ENCODE measurements at regions not wholly inside any gene's neighbourhood (a gene's known extent, or its start where the extent isn't known, plus 50 kb on each side); places are given as distances from the start of the nearest gene placed in this dataset.

DNA sequence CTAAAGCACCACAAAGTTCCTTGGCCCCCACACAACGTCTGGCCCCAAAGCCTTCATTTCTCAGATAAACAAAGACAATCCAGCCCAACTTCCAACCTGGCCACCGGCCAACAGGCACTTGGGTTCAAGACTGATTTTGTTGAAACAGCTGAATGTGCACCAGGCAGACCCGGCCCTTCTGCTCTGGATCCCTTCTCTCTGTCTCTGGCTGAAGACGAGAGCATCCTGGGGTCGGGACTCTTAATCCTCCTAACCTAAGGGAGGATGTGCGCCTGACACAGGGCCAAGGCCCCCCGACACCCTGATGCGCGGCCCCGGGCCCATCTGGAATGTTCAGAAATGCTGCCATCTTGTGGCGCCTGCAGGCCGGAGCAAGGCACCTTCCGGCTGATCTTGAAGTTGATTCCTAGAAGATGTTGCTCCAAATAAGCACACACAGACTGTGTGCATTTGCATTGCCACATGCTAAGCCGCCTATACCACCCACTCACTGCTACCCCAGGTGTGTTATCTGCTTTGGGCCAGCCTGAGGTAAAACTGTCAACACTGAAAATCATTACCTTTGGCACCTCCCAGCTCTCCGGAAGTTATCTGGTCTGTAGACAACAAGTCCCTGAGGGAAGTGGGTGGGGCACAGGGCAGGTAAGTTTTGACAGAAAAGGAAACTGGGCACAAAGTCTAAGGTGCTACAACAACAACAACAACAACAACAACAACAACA, 98.4 kb upstream of the HABP2 start:
- DNase-seq (ENCODE audit: low read depth in 2 of 3, low spot score in 2 of 3) = peak in 2 of 3 donors; percentile 38 to 62

DNA sequence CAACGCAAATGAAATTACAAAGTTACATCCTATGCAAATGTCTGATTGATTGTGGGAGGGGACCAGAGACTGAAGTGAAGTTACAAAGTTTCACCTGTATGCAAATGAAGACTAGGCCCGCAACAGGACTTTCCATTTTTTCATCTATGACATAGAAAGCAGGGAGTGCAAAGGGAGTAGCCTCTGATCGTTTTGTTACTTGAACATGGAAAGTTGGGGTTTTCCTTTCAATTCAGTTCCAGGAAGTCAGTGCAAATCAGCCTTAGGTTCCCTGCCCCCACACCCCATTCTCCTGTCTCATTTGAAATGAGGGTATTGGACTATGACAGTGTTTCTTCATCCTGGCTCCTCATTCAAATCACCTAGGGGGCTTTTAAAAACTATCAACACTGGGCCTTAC, 96.9 kb upstream of the HABP2 start:
- DNase-seq (ENCODE audit: low read depth in 2 of 3, low spot score in 2 of 3) = no peak

DNA sequence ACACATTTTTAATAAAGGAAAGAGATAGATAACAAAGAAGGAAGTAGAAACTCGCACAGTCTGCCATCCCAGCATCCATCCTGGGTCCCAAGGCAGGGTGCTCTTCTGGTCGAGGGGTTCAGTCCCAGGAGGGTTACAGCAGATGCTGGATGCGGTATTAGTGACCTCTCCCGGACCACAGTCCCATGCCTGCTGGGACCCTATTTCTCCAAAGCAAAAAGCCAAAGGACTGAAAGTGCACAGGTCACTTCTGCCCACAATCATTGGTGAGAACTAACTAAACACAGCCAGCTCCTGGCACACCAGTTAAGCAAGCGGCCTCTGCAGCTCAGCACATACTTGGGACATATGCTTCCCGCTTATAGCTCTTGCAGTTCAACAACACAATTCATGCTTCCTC, 96.1 kb upstream of the HABP2 start:
- no peak for DNase-seq (ENCODE audit: low read depth in 2 of 3, low spot score in 2 of 3)

DNA sequence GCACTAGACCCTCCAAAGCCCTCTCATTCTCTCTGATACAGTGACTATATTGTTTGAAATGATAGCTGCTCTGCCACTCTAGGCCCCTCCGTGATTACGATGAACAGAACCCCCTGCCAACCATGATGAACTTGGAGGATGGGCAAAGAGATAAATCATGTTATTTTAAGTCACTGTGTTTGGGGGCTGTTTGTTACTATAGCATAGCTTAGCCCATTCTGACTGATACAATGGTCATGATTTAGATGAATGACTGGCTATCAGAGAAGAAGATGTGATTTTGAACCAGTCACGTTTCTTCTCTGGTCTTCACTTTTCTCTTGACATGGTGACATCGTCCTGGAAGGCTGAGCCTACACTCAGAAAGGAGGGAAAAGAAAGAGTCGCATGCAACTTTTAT, 95.4 kb upstream of the HABP2 start:
- DNase-seq (ENCODE audit: low read depth in 2 of 3, low spot score in 2 of 3) = no peak

DNA sequence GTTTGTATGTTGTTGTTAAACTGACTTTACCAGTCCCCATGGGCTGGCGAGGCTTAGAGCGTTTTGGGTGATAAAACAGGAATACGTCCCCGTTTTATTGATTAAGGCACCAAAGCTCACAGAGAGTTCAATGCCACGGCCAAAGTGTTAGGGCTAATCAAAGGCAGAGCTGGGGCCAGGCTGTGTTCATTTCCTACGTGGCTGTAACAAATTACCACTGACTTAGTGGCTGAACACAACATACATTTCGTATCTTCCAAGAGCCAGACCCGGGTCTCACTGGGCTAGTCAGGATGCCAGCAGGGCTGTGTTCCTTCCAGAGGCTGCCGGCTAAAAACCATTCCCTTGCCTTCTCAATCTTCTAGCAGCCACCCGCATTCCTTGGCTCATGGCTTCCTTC, 94.4 kb upstream of the HABP2 start:
- no peak for DNase-seq (ENCODE audit: low read depth in 2 of 3, low spot score in 2 of 3)

DNA sequence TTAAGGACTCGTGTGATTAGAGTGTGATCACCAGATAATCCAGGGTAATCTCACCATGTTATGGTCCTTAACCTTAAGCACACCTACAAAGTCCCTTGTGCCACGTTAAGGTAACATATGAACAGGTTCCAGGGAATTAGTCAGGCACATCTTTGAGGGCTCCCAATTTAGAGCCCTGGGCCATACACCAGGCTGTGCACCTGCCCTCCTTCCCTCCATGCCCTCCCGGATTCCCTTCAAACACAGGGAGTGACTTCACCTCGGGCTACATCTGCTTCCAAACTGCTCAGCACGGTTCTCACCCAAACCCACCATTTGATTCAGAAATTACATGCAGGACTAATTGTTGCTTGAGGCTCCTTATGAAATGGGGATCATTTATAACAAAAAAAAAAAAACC, 93.9 kb upstream of the HABP2 start:
- DNase-seq (ENCODE audit: low read depth in 2 of 3, low spot score in 2 of 3) = no peak

DNA sequence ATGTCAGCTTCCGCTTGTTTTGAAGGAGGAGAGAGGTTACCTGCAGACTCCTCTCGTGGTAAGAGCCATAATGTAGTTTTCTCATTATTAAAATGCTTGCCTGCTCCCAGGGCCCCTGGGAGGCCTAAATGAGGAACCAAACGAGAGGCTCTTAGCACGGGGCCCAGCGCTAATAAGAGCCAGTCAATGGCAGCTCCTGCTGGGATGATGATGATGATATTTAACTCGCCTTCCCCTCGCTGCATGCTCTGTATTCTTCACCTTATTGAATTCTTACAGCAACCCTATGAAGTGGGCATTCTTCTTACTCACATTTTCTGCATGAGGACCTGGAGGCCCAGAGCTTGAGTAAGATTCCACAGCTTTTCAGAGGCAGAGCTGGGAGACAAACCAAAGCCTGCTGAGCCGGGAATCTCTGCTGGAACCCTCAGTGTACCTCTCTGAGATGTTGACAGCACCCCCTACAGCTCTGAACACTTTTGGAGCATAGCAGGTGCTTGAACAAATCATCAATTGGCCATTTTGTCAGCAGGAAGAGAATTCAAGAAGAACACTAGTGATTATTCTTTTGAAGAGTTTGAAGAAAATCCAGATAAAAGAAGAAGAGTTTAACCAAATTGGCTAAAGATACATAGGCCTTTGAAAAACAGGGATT, 93.1 kb upstream of the HABP2 start:
- DNase-seq (ENCODE audit: low read depth in 2 of 3, low spot score in 2 of 3) = no peak

DNA sequence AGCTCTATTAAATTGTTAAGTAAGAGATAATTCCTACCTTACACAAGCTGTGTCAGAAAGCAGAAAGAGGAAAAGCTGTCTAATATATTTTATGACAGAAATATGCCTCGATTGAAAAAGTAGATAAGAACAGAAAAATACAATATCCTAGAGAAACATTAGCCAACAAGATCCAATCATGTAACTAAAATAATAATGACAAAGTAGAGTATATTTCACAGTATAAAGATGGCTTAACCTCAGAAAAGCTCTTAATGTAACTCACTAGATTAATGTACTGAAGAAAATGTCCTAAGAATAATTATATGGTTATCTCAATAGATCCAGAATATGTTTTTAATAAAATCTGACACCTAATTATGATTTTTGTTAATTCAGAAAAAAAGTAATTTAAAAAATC, 89.8 kb upstream of the HABP2 start:
- DNase-seq (ENCODE audit: low read depth in 2 of 3, low spot score in 2 of 3) = no peak

DNA sequence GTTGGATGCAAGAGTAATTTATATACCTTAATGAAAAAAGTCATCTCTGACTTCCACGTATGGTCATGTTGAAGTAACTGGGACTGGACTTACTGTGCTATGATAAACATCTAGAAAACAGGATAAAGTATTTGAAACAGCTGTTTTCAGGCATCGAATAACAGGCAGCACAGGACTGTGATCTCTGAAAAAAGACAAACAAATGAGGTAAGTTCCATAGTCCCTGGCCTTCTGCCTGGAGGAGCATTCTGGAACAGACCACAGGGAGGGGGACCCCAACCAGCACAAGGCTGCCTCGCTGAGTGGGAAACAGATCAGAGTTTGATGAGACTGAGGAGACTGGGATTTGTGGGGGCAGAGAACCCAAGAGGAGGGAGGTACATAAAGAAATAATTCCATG, 89.1 kb upstream of the HABP2 start:
- no peak for DNase-seq (ENCODE audit: low read depth in 2 of 3, low spot score in 2 of 3)

DNA sequence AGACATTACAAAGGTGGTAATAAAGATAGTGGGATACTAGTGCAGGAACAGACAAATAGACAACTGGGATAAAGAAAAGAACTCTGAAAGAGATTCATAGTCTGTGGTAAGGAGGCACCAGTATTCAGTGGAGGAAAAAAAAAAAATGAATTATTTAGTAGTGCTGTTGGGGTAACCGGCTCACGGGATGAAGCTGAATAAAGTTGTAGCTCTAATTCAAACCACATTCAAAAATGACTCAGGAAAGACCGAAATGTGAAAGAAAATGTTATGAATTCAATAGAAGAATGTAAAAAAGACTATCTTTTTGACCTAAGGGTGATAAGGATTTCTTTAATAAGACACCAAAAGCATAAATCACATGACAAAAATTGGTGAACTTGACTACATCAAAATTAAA, 83.1 kb upstream of the HABP2 start:
- DNase-seq (ENCODE audit: low read depth in 2 of 3, low spot score in 2 of 3) = no peak

DNA sequence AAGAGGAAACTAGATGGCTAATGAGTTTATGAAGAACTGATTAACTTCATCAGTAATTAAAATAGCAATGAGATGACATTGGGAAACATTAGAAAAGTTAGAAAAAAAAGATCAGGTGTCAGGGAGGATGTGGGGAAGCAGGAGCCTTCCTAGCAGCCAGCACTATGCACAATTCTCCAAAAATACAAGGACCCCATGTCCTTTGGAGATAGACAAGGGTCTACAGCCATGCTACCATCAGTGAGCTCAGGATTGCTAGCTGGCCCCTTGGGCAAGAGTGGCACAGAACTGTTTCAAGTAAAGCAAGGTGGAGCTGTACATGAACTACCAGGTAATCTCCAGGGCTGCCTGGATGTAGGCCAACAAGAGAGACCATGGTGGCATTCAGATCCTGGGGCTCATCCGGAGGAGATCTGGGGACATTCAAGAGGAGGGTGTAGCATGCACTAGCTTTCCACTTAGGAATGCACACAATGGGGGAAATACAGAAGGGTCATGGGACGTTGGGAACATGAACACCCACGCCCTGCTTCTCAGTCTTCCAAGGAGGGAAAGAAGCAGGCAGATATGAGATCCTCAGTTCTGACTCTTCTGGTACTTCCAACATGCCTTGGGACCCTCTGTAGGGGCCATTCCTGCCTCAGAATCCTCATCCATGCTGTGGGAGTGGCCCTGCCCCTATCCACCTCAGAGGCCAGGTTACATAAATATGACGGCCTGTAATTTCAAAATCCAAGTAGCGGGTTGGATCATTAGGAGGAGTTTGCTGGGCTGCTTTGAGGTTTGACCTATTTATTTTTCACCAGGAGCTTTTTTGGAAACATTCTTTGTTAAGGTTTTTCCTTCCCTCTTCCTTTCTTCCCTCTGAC, 82.2 kb upstream of the HABP2 start:
- no peak for DNase-seq (ENCODE audit: low read depth in 2 of 3, low spot score in 2 of 3)

DNA sequence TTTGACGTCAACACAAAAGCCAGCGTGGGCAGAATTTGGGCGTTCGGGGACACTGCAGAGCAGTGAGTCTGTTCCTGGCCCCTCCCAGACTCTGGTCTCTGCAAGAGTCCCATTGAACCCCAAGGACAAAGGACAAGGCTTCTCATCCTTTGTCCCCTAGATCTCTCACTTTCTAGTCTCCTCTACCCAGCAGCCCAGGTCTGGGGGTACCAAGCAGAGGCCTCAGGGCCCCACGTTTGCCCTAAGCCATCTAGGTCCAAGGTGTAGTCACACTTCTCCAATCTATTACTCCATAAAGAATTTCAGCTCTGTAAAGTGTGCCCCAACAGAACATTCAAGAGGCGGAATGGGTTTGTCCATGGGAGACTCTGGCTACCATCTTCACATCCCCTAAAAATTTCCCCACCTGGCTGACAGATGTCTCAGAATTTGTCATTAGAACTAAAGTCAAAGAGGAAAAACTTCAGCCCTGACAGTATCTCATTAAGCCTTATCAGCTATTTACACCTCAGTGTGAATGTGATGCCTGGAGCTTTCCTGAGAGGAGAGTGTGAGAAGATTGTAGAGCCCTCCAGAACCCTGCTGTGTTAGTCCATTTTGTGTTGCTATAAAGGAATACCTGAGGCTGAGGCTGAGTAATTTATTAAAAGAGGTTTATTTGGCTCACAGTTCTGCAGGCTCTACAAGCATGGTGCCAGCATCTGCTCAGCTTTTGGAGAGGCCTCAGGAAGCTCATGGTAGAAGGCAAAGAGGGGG, 81.4 kb upstream of the HABP2 start:
- DNase-seq (ENCODE audit: low read depth in 2 of 3, low spot score in 2 of 3) = no peak

DNA sequence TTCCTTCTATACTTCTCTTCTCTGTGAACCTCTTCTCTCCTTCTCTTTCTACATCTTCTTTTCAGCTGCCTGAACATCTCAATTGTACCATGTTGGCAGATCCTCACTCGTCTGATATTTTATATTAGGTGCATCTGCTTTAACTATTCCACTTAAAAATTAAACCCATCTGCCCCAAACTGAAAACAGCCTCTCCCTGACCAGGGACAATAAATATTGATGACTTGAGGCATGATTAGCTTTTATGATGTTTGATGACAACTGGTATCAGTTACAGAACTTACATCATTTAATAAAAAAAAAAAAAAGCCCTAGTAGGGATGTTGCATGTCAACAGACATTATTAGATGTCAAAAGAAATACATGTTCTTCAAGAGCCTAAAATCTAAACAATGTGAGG, 79.8 kb upstream of the HABP2 start:
- DNase-seq (ENCODE audit: low read depth in 2 of 3, low spot score in 2 of 3) = no peak

DNA sequence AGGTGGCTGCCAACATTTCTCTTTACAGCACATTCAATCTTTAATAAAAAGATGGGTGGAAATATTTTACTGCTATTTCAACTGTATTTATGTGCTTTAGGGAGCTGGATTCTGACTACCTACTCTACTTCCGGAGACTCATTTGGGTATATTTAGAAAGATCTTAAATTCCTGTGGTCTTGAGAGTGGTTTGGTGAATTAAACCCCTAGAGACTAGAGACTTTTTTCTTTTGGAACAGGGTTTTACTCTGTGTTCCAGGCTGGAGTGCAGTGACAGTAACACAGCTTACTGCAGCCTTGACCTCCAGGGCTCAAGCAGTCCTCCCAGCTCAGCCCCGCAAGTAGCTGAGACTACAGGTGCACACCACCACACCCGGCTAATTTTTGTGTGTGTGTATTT, 79.0 kb upstream of the HABP2 start:
- DNase-seq (ENCODE audit: low read depth in 2 of 3, low spot score in 2 of 3) = no peak

DNA sequence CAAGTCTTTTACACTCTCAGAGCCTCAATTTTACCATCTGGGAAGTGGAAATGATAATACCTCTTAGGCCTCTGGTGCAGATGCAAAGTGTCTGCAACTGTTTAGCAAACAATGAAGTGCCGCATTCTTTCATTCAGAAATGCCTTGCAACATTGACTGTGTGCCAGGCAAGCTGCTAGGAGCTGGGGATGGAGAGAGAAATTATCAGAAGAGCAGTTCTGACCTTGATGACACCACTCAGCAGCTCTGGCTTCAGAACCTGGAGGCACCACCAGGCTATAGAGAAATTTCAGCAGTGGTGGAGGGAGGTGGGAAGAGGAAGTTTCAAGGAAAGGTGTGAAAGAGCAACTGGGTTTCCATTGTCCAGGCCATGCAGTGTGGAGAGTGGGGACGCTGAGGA, 78.1 kb upstream of the HABP2 start:
- no peak for DNase-seq (ENCODE audit: low read depth in 2 of 3, low spot score in 2 of 3)

DNA sequence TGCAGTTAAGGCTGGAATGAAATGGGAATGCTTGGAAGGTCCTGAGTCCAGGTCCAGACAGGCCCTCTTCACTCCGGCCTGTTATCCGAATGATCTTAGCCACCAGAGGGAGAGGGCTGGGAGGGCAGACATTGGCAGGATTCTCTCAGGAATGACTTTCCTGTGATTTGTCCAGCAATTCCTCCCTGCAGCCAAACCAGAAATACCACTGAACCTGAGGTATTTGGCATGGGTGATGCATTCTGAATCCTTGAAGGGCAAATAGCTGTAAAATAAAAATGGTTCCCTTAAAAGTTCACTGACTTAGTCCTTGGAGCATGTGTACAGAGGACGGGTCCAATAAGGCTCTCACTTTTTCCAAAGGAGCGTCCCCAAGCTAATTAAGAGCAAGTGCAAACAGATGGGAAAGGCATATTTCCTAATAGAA, 77.5 kb upstream of the HABP2 start:
- DNase-seq (ENCODE audit: low read depth in 2 of 3, low spot score in 2 of 3) = no peak

DNA sequence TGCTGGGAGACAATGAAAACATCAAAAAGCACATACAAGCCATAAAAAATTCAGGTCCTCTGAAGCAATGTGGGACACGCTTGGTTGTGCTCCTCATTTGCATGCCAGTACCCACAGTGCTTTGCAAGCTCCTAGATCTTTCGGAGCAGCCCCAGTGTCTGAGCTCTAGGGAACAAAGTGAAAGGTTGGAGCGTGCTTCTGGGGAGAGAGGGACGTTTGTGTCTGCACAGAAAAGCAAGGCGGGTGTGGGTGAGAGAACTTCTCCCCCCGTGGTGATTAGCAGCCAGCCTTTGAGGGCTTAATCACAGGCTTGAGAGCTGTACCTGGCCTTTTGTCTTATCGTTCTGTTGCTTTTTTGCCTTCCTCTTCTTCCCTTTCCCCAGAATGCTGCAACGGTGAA, 76.7 kb upstream of the HABP2 start:
- no peak for DNase-seq (ENCODE audit: low read depth in 2 of 3, low spot score in 2 of 3)

DNA sequence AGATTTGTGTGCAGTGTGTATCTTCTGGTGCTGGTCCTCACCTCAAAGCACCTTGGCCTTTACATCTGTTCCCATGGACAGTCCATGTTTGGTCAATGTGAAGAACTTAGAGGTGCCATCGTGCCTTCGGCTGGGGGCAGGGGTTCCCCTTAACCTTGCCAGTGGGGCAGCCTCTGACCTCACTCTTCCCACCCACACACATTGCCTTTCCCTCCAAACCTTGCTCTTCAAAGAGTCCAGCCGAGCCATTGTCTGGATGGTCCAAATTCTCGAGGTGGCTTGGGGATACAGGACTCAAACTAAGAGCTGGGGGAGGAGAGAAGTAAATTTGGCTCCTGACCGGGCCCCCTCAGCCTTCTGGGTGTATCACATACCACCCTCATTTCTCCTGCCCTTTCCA, 76.2 kb upstream of the HABP2 start:
- DNase-seq (ENCODE audit: low read depth in 2 of 3, low spot score in 2 of 3) = no peak

DNA sequence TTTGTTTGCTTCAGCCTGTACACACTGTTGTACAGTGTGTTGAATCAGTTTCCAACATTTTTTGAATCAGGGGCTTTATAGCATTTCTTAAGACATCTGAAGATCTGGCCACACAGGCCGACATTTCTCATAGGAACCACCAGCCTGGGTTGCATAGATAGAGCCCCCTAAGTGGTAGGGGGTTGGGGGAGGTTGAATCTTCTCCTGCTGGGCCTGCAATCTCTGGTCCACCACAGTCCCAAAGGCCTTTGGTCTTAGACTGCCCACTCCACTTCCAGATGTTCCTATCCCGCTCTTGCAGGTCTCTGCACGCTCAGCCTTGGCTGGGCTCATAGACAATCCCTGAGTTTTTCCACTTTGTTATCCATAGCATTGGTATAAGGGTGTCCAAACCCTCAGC, 75.4 kb upstream of the HABP2 start:
- DNase-seq (ENCODE audit: low read depth in 2 of 3, low spot score in 2 of 3) = no peak

DNA sequence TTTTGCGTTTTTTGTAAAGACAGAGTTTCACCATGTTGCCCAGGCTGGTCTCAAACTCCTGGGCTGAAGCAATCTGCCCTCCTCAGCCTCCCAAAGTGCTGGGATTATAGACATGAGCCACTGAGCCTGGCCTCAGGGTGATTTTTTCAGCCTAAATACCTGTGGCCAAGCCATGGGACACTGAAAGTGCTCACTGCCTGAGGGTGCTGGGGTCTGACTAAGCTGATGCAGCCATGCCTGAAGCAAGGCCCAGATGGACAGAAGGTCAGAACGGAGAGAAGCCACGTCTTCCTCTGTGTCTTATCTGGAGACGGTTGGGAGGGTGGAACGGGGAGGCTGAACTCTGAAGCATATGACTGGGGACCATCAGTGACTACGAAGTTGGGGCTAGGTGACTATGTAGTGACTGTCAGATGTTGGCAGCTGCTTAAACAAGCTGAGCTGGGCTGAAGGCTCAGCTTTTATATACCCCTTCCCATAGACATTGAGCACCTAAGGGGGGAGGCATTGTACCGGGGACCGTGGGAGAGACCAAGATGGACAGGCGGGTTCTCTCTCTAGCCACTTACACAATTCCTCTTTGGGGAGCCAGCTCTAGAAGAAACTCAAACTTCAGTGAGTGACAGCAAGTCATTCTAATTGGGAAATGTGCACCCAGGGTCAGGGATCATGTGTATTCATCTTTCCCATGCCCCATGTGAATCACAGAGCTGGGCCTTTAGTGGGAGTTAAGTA, 73.3 kb upstream of the HABP2 start:
- DNase-seq (ENCODE audit: low read depth in 2 of 3, low spot score in 2 of 3) = no peak

DNA sequence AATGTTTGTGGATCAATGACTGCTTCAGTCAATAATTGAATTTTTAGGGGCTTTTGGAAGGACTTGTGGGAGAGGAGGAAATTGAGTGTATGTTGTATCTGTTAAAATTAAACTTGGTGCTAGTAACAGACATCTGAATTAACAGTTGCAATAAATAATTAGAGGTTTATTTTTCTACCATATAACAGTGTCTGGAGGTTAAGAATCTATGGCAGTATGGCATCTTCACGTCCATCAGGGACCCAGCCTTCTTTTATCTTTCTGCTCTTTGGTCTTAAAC, 72.8 kb upstream of the HABP2 start:
- DNase-seq (ENCODE audit: low read depth in 2 of 3, low spot score in 2 of 3) = no peak
